ENCODE measurements at regions not wholly inside any gene's neighbourhood (a gene's known extent, or its start where the extent isn't known, plus 50 kb on each side); places are given as distances from the start of the nearest gene placed in this dataset.
"Not testable (repeated sequence)": the region's sequence is repeated elsewhere in the genome, so short reads cannot be mapped to it uniquely, and the experiment has no call there.

GRCh38 chr20:55517584-55517983 lies 487.7 kb downstream of the CBLN4 start:
- DNase-seq: not testable (repeated sequence)

DNA sequence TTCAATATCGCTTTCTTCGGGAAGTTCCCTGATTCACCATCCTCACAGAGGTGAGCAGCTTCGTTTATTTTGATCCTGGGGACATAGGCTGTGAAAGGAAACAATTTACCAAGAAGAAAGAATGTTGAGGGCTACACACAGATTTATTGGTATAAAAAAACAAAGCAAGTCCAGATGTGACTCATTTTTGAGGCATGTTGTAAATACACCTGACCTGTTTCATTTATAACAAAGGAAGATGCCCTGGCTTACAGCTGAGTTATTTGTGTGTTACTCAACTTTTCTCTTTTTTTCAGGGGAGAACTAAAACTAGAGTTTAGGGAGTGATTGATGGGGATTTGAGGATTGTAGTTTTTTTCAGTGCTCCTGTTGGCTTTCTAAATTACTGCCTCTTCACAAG lies 489.5 kb downstream of the CBLN4 start:
- peak; percentile 81 for DNase-seq

DNA sequence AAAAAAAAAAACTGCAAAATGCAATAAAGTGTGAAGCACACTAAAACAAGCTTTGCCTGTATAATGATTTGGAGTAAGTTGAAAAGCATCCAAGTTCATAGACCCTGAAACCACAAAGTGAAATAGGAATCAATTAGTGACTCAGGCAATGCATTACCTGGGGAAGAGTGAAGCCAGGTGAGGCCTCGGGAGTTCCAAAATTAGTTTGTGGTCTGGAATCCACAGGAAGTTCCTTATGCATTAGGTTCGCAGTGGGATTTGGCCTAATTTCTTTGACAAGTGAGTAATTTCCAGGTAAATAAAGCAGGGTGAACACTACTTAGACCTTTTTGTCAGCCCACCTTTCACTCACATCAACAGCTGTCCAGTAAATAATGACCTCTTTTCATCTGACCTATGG lies 490.8 kb downstream of the CBLN4 start:
- DNase-seq: no peak

GRCh38 chr20:55513954-55514353 lies 491.4 kb downstream of the CBLN4 start:
- DNase-seq: peak; percentile 71

GRCh38 chr20:55500130-55500529 lies 505.2 kb downstream of the CBLN4 start:
- no peak for DNase-seq

GRCh38 chr20:55488593-55488992 lies 516.7 kb downstream of the CBLN4 start:
- no peak for DNase-seq

DNA sequence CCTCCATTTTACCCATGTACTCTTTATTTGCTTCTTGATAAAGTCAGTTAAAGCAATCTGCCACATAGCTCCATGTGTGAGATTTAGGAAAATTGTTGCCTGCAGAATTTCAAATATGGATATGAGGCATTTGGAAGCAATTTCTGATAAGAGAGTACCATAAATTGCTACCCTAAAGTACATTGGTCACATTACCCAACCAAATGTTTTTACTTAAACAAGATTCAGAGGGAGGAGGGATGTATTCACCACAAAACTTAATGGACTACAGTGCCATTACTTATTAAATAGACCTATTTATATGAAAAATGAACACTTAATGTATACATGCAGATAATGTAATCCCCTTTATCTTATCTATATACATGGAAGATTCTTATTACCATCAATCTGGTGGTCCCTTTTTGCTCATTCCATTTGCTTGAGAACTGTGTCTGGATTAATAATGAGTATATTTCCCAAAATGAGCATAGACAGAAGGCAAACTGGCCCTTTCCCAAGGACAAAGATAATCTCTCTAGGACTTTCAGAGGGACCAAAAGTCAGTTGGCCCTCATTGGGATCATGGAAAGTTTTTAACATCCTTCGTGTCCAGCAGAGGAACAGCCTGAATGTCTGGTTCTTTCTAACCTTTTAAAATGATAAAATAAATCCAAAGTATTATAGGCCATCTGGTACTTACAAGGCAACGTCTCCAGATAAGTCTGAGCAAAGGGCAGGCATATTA lies 526.4 kb downstream of the CBLN4 start:
- DNase-seq: no peak

DNA sequence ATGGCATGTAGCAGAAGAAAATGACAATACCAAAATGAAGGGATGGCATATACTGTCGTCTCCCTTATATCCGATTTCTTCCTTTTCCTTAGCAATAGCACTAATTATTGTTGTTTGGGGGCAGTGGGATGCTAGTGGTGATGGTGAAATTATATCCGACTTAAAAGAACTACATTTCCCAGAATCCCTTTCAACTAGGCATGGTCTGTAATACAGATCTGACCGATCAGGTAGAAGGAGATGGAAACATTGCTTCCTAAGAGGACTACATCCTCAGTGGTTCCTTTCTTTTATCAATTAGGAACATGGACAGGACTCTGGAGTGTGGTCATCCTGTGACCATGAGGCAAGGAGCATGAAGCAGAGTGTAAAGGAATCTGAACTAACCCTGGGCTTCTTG lies 532.6 kb downstream of the CBLN4 start:
- DNase-seq: no peak

GRCh38 chr20:55471052-55472006 lies 534.0 kb downstream of the CBLN4 start:
- no peak for DNase-seq

DNA sequence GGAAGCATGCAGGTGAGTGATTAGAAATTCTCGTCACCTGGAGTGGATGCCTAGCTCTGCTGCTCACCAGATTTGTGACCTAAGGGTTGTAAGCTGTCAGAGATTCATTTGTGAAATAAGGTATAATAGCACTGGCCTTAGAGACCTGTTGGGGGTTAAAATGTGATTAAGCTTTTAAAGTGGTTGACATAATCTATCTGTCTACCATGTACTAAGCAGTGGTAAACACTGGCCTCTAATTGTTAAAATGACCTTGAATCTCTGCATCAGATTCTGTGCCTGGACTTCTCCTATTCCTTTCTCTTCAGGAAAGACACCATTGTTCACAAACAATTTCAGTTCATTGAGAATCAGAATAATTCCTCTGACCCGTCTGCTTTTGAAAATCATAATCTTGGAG lies 536.2 kb downstream of the CBLN4 start:
- no peak for DNase-seq

GRCh38 chr20:55461519-55461918 lies 543.8 kb downstream of the CBLN4 start:
- DNase-seq: no peak

DNA sequence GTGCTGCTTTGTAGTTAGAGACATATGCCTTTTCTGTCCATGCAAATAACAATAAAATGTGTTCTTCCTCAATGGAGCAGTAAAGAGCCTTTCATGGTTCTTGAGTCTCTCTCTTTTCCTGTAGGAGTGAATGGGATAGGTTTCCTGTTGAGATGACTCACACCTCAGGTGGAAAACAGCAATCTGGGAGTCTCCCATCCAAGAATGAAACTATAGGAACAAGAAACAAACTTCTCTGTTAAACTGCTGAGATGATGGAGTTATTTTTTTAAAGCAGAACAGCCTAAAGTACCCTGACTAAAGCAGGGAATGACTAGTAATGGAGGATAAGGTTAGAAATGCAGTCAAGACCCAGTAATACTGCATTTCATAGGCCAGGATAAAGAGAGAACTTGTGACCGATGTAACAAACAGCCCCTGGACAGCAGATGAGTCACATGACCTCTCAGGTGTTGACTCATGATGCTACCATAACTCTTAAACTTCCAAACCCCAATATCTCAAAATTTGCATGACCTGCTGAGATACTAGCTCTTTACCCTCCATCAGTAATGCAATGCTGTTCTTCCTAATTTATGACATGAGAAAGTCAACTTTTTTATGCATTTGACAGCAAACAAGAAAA lies 548.9 kb downstream of the CBLN4 start:
- DNase-seq: peak; percentile 60

DNA sequence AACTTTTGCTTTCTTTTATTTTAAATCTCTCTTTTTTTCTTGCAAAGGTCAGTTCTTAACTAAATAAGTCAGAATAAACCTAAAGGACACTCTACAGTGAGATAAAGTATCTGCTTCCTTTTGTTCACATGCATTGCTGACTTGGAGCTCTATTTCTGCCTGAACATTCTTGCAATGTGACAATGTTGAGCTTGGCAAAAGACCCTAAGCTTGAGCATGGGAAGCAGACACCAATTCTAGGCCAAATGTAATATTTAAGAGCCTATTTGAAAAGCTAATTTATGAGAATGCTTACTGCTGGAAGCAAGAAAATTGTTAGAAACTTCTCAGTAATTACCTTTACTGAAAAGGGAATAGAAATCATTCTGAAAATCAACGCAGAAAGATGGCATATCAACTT lies 556.2 kb downstream of the CBLN4 start:
- DNase-seq: no peak

DNA sequence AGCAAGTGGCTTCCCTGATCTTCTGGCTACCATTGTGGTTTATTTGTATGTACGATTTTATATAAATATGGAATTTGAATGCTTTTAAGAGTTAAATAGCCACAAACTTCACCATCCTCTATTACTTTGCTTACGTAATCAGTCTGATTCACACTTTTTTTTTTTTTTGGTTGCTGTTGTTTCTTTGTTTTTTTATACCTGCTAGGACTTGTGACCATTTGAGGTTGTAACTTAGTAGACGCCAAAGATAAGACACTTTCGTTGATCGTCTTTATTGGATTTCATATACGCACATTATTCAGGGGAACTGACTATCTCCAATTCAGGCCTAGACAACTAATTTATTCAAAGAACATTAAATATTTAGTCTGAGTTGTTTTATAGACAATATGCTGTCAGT lies 559.0 kb downstream of the CBLN4 start:
- DNase-seq: no peak

- DNase-seq: no peak
These were observed 566.2 kb downstream of the CBLN4 start for GRCh38 chr20:55439070-55439469.

GRCh38 chr20:55437798-55438415 lies 567.4 kb downstream of the CBLN4 start:
- no peak for DNase-seq

DNA sequence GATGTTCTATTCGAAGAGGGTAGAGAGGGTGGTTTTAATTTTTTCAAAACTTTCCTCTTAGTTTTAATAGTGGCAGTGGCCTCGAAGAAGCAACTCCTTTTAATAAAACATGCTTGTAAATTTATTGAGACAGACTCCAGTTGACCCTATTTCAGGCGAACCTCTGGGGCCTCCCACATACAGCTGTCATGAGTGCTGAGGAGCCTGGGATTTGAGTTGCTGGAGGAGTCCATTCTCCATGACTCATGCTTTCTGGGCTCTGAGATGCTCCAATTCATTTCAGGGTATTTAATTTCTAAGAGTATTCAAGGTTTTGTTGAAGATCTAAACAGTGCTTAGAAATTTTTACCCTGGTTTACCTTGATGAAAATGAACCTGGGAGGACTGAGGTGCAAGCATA lies 580.4 kb downstream of the CBLN4 start:
- peak; percentile 38 for DNase-seq

DNA sequence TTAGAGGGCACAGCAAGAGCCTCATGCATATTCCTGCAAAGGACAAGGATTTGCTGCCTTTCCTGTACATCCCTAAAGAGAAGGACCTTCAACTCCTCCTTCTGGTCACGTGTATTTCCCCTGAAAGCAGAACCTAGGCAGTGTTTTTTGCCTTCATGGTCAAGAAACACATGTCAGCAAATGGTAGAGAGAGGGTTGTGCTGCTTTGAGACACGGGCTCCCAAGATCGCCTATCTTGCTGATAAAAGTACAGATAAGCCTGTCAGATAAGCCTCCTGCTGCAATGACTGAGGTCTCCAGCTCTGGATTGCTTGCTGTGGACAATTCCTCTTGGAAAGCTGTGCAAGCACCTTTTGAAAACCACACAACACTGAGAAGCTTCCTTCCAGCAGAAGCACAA lies 580.8 kb downstream of the CBLN4 start:
- DNase-seq: no peak

- DNase-seq: peak; percentile 8
These were observed 587.5 kb downstream of the CBLN4 start for GRCh38 chr20:55417836-55418235.

- peak; percentile 17 for DNase-seq
These were observed 589.7 kb downstream of the CBLN4 start for GRCh38 chr20:55415567-55416142.

DNA sequence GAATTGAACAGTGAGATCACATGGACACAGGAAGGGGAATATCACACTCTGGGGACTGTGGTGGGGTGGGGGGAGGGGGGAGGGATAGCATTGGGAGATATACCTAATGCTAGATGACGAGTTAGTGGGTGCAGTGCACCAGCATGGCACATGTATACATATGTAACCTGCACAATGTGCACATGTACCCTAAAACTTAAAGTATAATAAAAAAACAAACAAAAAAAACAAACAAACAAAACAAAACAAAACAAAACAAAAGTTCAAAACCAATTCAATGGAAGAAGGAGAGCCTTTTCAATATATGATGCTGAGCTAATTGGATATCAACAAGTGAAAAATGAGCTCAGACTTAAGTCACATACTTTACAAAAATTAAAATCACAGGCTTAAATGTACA lies 592.8 kb downstream of the CBLN4 start:
- DNase-seq: not testable (repeated sequence)

DNA sequence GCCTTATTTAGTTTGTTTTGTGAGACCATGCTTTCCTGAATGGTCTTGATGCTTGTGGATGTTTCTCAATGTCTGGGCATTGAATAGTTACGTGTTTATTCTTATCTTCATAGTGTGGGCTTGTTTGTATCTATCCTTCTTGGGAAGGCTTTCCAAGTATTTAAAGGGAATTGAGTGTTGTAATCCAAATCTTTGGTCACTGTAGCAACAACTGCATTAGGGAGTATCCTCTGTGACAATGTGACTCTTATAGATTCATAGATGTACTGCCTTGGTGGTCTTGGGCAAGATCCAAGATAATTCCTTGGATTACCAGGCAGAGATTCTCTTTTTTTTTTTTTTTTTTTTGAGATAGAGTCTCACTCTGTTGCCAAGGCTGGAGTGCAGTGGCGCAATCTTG lies 598.4 kb downstream of the CBLN4 start:
- DNase-seq: peak; percentile 35

GRCh38 chr20:55394592-55394991 lies 610.7 kb downstream of the CBLN4 start:
- DNase-seq: peak; percentile 95

Data from NCI-H226 (cell line).